SH-SY5Y (cell line): ENCODE measurements at regions not wholly inside any gene's neighbourhood (a gene's known extent, or its start where the extent isn't known, plus 50 kb on each side); places are given as distances from the start of the nearest gene placed in this dataset.

ENCODE experiments used
- GATA2 ChIP-seq: IDR thresholded peaks from 2 replicates; pipeline ENCODE4 v1.6.1; 2011; ENCODE audit warnings: mild to moderate bottlenecking, low read depth, low read length
- GATA3 ChIP-seq: IDR thresholded peaks from 2 replicates; pipeline ENCODE4 v1.6.1; 2011; ENCODE audit warnings: low read depth, mild to moderate bottlenecking, low read length, moderate library complexity

DNA sequence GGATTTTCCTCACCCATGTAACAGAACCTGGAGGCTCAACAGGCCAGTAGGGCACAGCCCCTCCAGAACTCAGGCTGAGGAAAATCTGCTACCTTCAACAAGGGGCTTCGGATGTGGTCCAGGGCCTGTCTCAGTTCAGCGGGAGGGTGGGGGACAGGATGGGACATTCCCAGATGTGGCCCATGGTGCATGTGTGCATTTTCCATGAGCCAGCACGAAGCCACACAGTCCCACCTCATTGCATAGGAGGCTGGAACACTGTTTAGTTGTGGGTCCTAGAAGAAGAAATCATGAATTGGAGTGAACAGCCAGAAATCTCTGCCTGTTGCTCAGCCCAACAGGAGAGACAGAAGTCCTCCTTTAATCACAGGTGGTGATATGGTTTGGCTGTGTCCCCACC, 469.6 kb upstream of the MYT1L start:
- no peak for TF ChIP-seq GATA2
- TF ChIP-seq GATA3, result no peak
